A549 (cell line): ENCODE measurements at regions not wholly inside any gene's neighbourhood (a gene's known extent, or its start where the extent isn't known, plus 50 kb on each side); places are given as distances from the start of the nearest gene placed in this dataset.

Experiments
- ATAC-seq, 2 experiments: fragments of 200-7000 bp in 1 of 2; fragments of >200 bp in 1 of 2; cut with Nextera tagmentation in 1 of 2; cut with Tn5 transposase in 1 of 2; 3 replicates each; pipeline versions ENCODE4 v1.8.0 to v1.9.1; 2018 to 2020; ENCODE audit warnings: mild to moderate bottlenecking in 1 of 2, moderate library complexity in 1 of 2
- CTCF ChIA-PET: fragments of 300-600 bp; sonication (Branson Sonifier 250); formaldehyde crosslinking; extraction: SDS; loops from one replicate; lab custom pipeline; 2021; ENCODE audit warnings: antibody characterized with exemption, inconsistent platforms; lab: Yijun Ruan, JAX
- POLR2A ChIA-PET: fragments of 350-600 bp; formaldehyde crosslinking; extraction: SDS; loops from one replicate; lab custom pipeline; 2021; ENCODE audit warnings: antibody characterized with exemption, inconsistent platforms; lab: Yijun Ruan, JAX
- DNase-seq, 2 experiments: peaks; one replicate each; pipeline versions ENCODE4 v3.0.0 to v3.0.0-alpha.2; 2011 to 2016; ENCODE audit warnings: low read depth in 1 of 2, low spot score in 1 of 2
- FAIRE-seq: peaks from 2 replicates; lab custom pipeline; 2011; peaks lifted over from hg19 to GRCh38; lab: Jason Lieb, UNC
- H3K27ac ChIP-seq, 2 experiments: fragments of >200 bp; sonication (Bioruptor Twin); formaldehyde crosslinking; 3 replicates each; pipeline ENCODE4 v1.5.1; 2016 to 2017
- H3K4me1 ChIP-seq: fragments of >200 bp; sonication (Bioruptor Twin); formaldehyde crosslinking; 3 replicates; pipeline ENCODE4 v1.6.1; 2016
- H3K4me2 ChIP-seq: fragments of >200 bp; sonication (Bioruptor Twin); formaldehyde crosslinking; 3 replicates; pipeline ENCODE4 v1.6.1; 2016
- H3K4me3 ChIP-seq: fragments of >200 bp; sonication (Bioruptor Twin); formaldehyde crosslinking; 3 replicates; pipeline ENCODE4 v1.5.1; 2016
- H3K9me3 ChIP-seq: fragments of >200 bp; sonication (Bioruptor Twin); formaldehyde crosslinking; 3 replicates; pipeline ENCODE4 v1.6.1; 2016
- CBX8 ChIP-seq: fragments of 200-600 bp; sonication (generic); IDR thresholded peaks from 2 replicates; pipeline ENCODE4 v1.6.1; 2016
- CEBPB ChIP-seq, 2 experiments: fragments of >200 bp in 1 of 2; sonication (Bioruptor Twin) in 1 of 2; formaldehyde crosslinking in 1 of 2; IDR thresholded peaks; 2 replicates each; pipeline ENCODE4 v1.6.1; 2012 to 2016
- CHD2 ChIP-seq: fragments of 150-350 bp; IDR thresholded peaks from 2 replicates; pipeline ENCODE4 v1.6.1; 2014; ENCODE audit warnings: low read length; ENCODE audit not compliant: partially characterized antibody
- EHF ChIP-seq: fragments of 250-450 bp; sonication (Bioruptor Pico); IDR thresholded peaks from 2 replicates; pipeline ENCODE4 v1.5.0; 2020; ENCODE audit warnings: mild to moderate bottlenecking
- EHMT2 ChIP-seq: fragments of 200-600 bp; sonication (generic); IDR thresholded peaks from 2 replicates; pipeline ENCODE4 v1.6.1; 2016; ENCODE audit warnings: antibody characterized with exemption, low read depth, mild to moderate bottlenecking, moderate library complexity
- EP300 ChIP-seq, 2 experiments: fragments of >200 bp; sonication (Bioruptor Twin); formaldehyde crosslinking; IDR thresholded peaks; 2 replicates in 1 of 2; 3 replicates in 1 of 2; pipeline ENCODE4 v1.6.1; 2016 to 2017
- FOXS1 ChIP-seq: fragments of 250-450 bp; sonication (Bioruptor Pico); IDR thresholded peaks from 2 replicates; pipeline ENCODE4 v1.5.0; 2020; ENCODE audit warnings: mild to moderate bottlenecking, moderate library complexity
- HDAC2 ChIP-seq: fragments of 200-600 bp; sonication (generic); IDR thresholded peaks from 2 replicates; pipeline ENCODE4 v1.6.1; 2016
- HEYL ChIP-seq: fragments of 250-450 bp; sonication (Bioruptor Pico); IDR thresholded peaks from 2 replicates; pipeline ENCODE4 v1.8.0; 2021; ENCODE audit warnings: mild to moderate bottlenecking, moderate library complexity
- HOXB5 ChIP-seq: fragments of 250-450 bp; sonication (Bioruptor Pico); IDR thresholded peaks from 2 replicates; pipeline ENCODE4 v1.5.0; 2020; ENCODE audit warnings: mild to moderate bottlenecking, moderate library complexity
- NFE2L2 ChIP-seq: fragments of 150-350 bp; conservative IDR thresholded peaks from 2 replicates; pipeline ENCODE4 v1.6.1; 2014; ENCODE audit warnings: low read length
- PHF8 ChIP-seq: fragments of 200-600 bp; sonication (generic); IDR thresholded peaks from 2 replicates; pipeline ENCODE4 v1.6.1; 2016; ENCODE audit warnings: low read depth, mild to moderate bottlenecking, antibody characterized with exemption, moderate library complexity, borderline replicate concordance
- POLR2A ChIP-seq: IDR thresholded peaks from 2 replicates; pipeline ENCODE4 v1.6.1; 2012; ENCODE audit warnings: mild to moderate bottlenecking, low read length
- RAD21 ChIP-seq, 2 experiments: fragments of >200 bp in 1 of 2; sonication (Bioruptor Twin) in 1 of 2; formaldehyde crosslinking in 1 of 2; IDR thresholded peaks in 1 of 2; conservative IDR thresholded peaks in 1 of 2; 2 replicates in 1 of 2; 3 replicates in 1 of 2; pipeline ENCODE4 v1.6.1; 2012 to 2018; ENCODE audit warnings: inconsistent platforms in 1 of 2
- RCOR1 ChIP-seq: fragments of 150-350 bp; IDR thresholded peaks from 2 replicates; pipeline ENCODE4 v1.6.1; 2014; ENCODE audit warnings: antibody characterized with exemption, low read length, low read depth
- RFX5 ChIP-seq: fragments of 450-650 bp; IDR thresholded peaks from 2 replicates; pipeline ENCODE4 v1.7.1; 2014; ENCODE audit warnings: antibody characterized with exemption, mild to moderate bottlenecking, moderate library complexity
- RNF2 ChIP-seq: fragments of 200-600 bp; sonication (generic); IDR thresholded peaks from 2 replicates; pipeline ENCODE4 v1.6.1; 2016; ENCODE audit warnings: low read depth, mild to moderate bottlenecking, antibody characterized with exemption, moderate library complexity, borderline replicate concordance
- TFCP2L1 ChIP-seq: fragments of 250-450 bp; sonication (Bioruptor Pico); IDR thresholded peaks from 2 replicates; pipeline ENCODE4 v1.5.0; 2021; ENCODE audit warnings: mild to moderate bottlenecking
- ZSCAN20 ChIP-seq: fragments of 250-450 bp; sonication (Bioruptor Pico); IDR thresholded peaks from 2 replicates; pipeline ENCODE4 v1.8.0; 2022; ENCODE audit warnings: mild to moderate bottlenecking, moderate library complexity
- WGBS: methylation state at CpG from one replicate; pipeline ENCODE4 v1.1.6; 2017; ENCODE audit errors: missing lambda C conversion rate; 5-methylcytosine and 5-hydroxymethylcytosine counted together
- TF ChIP-seq, protein P1 (sequence below): fragments of >200 bp; sonication (Bioruptor Twin); formaldehyde crosslinking; IDR thresholded peaks from 2 replicates; pipeline ENCODE4 v1.6.1; 2016
- TF ChIP-seq, protein P2 (sequence below): fragments of 200-600 bp; sonication (generic); IDR thresholded peaks from 2 replicates; pipeline ENCODE4 v1.6.1; 2016; ENCODE audit warnings: antibody characterized with exemption, mild to moderate bottlenecking, moderate library complexity
- TF ChIP-seq, protein P3 (sequence below): fragments of >200 bp; sonication (Bioruptor Twin); formaldehyde crosslinking; IDR thresholded peaks from 3 replicates; pipeline ENCODE4 v1.5.1; 2016
- TF ChIP-seq, protein P4 (sequence below): fragments of 150-350 bp; IDR thresholded peaks from 2 replicates; pipeline ENCODE4 v1.6.1; 2014; ENCODE audit warnings: low read depth, mild to moderate bottlenecking, low read length
- TF ChIP-seq, protein P5 (sequence below): fragments of 250-450 bp; sonication (Bioruptor Pico); IDR thresholded peaks from 2 replicates; pipeline ENCODE4 v1.5.0; 2021; ENCODE audit warnings: mild to moderate bottlenecking, moderate library complexity, borderline replicate concordance

DNA sequence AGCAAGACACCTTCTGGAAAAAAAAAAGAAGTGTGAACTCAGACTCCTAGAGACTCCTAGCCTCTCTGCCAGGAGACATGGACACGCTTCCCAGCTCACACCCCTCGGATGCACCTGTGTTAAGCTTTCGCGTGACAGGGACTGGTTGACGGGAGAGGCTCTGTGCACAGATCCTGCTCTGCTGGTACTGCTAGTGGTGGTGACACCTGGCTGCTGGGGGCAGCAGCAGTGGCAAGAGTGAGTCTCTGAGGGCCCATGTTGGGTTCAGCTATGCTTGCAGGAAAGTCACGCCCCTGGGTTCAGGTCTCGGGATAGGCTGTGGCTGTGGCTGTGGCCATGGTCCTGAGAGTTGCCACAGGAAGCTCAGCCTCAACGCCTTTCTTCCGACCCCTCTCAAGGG is 81.1 kb downstream of the XRCC2 start:
- DNase-seq (no peak), ATAC-seq (peak in 1 of 2 experiments; percentile 19; a peak in 1 of 6 replicates)
- CTCF ChIA-PET, result interaction anchor here (0.6 kb wide), 1 partner anchor 556 kb away, joined by 3 read pairs; no protein-coding TSS in a partner anchor
- H3K4me2 ChIP-seq, result no peak overlapping the region
- H3K4me1 ChIP-seq, result no peaks in the 10 kb centered on the region
- no peaks in the 10 kb centered on the region for H3K9me3 ChIP-seq
- H3K27ac ChIP-seq, result no peak overlapping the region
- 66% methylated on average over 9 of the region's 9 CpGs for WGBS
- H3K4me3 ChIP-seq, result no peak overlapping the region
- TF ChIP-seq, protein P1, sequence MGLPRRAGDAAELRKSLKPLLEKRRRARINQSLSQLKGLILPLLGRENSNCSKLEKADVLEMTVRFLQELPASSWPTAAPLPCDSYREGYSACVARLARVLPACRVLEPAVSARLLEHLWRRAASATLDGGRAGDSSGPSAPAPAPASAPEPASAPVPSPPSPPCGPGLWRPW, result no peak
- no peak for TF ChIP-seq HDAC2
- TF ChIP-seq EP300 (IDR thresholded peaks at IDR 0.05), result no peak
- no peak for TF ChIP-seq CEBPB (IDR thresholded peaks at IDR 0.05)
- TF ChIP-seq ZSCAN20 (CRISPR knock-in tag), result no peak
- TF ChIP-seq, protein P2, sequence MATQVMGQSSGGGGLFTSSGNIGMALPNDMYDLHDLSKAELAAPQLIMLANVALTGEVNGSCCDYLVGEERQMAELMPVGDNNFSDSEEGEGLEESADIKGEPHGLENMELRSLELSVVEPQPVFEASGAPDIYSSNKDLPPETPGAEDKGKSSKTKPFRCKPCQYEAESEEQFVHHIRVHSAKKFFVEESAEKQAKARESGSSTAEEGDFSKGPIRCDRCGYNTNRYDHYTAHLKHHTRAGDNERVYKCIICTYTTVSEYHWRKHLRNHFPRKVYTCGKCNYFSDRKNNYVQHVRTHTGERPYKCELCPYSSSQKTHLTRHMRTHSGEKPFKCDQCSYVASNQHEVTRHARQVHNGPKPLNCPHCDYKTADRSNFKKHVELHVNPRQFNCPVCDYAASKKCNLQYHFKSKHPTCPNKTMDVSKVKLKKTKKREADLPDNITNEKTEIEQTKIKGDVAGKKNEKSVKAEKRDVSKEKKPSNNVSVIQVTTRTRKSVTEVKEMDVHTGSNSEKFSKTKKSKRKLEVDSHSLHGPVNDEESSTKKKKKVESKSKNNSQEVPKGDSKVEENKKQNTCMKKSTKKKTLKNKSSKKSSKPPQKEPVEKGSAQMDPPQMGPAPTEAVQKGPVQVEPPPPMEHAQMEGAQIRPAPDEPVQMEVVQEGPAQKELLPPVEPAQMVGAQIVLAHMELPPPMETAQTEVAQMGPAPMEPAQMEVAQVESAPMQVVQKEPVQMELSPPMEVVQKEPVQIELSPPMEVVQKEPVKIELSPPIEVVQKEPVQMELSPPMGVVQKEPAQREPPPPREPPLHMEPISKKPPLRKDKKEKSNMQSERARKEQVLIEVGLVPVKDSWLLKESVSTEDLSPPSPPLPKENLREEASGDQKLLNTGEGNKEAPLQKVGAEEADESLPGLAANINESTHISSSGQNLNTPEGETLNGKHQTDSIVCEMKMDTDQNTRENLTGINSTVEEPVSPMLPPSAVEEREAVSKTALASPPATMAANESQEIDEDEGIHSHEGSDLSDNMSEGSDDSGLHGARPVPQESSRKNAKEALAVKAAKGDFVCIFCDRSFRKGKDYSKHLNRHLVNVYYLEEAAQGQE, result no peak
- no peak for TF ChIP-seq CHD2
- no peak for TF ChIP-seq EHF (CRISPR knock-in tag)
- no peak for TF ChIP-seq HOXB5
- no peak for TF ChIP-seq FOXS1 (CRISPR knock-in tag)
- TF ChIP-seq, protein P3, sequence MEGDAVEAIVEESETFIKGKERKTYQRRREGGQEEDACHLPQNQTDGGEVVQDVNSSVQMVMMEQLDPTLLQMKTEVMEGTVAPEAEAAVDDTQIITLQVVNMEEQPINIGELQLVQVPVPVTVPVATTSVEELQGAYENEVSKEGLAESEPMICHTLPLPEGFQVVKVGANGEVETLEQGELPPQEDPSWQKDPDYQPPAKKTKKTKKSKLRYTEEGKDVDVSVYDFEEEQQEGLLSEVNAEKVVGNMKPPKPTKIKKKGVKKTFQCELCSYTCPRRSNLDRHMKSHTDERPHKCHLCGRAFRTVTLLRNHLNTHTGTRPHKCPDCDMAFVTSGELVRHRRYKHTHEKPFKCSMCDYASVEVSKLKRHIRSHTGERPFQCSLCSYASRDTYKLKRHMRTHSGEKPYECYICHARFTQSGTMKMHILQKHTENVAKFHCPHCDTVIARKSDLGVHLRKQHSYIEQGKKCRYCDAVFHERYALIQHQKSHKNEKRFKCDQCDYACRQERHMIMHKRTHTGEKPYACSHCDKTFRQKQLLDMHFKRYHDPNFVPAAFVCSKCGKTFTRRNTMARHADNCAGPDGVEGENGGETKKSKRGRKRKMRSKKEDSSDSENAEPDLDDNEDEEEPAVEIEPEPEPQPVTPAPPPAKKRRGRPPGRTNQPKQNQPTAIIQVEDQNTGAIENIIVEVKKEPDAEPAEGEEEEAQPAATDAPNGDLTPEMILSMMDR, result no peak
- no peak for TF ChIP-seq HEYL (CRISPR knock-in tag)
- TF ChIP-seq EHMT2, result no peak
- TF ChIP-seq RCOR1, result no peak
- TF ChIP-seq TFCP2L1 (CRISPR knock-in tag), result no peak
- no peak for TF ChIP-seq NFE2L2
- TF ChIP-seq, protein P4, sequence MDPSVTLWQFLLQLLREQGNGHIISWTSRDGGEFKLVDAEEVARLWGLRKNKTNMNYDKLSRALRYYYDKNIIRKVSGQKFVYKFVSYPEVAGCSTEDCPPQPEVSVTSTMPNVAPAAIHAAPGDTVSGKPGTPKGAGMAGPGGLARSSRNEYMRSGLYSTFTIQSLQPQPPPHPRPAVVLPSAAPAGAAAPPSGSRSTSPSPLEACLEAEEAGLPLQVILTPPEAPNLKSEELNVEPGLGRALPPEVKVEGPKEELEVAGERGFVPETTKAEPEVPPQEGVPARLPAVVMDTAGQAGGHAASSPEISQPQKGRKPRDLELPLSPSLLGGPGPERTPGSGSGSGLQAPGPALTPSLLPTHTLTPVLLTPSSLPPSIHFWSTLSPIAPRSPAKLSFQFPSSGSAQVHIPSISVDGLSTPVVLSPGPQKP, result no peak
- no peak for TF ChIP-seq RAD21 (conservative IDR thresholded peaks at IDR 0.05 in 1 of 2, IDR thresholded peaks at IDR 0.05 in 1 of 2)
- TF ChIP-seq, all 56 proteins: peak for 0
- no peak for FAIRE-seq
- POLR2A ChIA-PET, result no interaction called here

DNA sequence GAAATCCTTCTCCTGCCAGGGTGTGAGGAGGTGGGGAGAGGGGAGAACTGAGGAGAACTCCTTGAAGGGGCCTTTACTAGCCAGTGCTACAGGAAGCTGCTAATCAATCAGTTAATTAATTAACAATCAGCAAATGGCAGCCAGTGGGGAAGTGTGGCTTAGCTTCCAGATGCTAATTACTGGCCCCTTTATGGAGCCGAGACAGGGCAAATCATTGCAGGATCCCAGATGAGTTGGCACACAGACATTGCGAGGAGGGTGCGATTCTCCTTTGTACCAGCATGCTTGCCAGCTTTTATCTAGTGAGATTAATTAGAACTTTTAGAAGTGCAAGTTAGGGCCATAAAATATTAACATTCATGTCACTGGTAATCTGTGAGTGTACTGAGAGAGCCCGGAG is 84.0 kb downstream of the XRCC2 start:
- POLR2A ChIA-PET, result no interaction called here
- Histone ChIP-seq H3K27ac (no peak overlapping the region), H3K4me3 (no peak overlapping the region), H3K4me2 (no peak overlapping the region), H3K9me3 (no peaks in the 10 kb centered on the region), H3K4me1 (0 out of 3 replicates have a peak, but pooled peaks cover 4% of the 10 kb centered on the region)
- ATAC-seq, result no peak
- CTCF ChIA-PET, result no interaction called here
- WGBS, result 92% methylated on average over 4 of the region's 4 CpGs
- no peak for DNase-seq
- TF ChIP-seq RNF2 (no peak), RFX5 (no peak), HOXB5 (no peak), PHF8 (no peak), HDAC2 (no peak), POLR2A (no peak), CBX8 (no peak)
- TF ChIP-seq, protein P5, sequence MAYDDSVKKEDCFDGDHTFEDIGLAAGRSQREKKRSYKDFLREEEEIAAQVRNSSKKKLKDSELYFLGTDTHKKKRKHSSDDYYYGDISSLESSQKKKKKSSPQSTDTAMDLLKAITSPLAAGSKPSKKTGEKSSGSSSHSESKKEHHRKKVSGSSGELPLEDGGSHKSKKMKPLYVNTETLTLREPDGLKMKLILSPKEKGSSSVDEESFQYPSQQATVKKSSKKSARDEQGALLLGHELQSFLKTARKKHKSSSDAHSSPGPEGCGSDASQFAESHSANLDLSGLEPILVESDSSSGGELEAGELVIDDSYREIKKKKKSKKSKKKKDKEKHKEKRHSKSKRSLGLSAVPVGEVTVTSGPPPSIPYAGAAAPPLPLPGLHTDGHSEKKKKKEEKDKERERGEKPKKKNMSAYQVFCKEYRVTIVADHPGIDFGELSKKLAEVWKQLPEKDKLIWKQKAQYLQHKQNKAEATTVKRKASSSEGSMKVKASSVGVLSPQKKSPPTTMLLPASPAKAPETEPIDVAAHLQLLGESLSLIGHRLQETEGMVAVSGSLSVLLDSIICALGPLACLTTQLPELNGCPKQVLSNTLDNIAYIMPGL, result no peak
- FAIRE-seq, result no peak
